Transverse colon (tissue), 4 donors: ENCODE measurements at regions not wholly inside any gene's neighbourhood (a gene's known extent, or its start where the extent isn't known, plus 50 kb on each side); places are given as distances from the start of the nearest gene placed in this dataset.

Experiments used
- DNase-seq: peaks from one replicate; pipeline ENCODE4 v3.0.0-alpha.2; 2019
- H3K27ac ChIP-seq, 4 donors: fragments of 200-600 bp; sonication (generic); 2 replicates each; pipeline ENCODE4 v1.5.1; 2016 to 2018; ENCODE audit warnings: inconsistent platforms in 4 of 4
- H3K27me3 ChIP-seq: fragments of 200-600 bp; sonication (generic); 2 replicates; pipeline ENCODE4 v1.5.1; 2017; ENCODE audit warnings: inconsistent platforms
- H3K36me3 ChIP-seq, 4 donors: fragments of 200-600 bp; sonication (generic); 2 replicates each; pipeline ENCODE4 v1.5.1; 2017 to 2019; ENCODE audit warnings: inconsistent platforms in 4 of 4
- H3K4me1 ChIP-seq, 4 donors: fragments of 200-600 bp; sonication (generic); 2 replicates each; pipeline ENCODE4 v1.5.1; 2017 to 2020; ENCODE audit warnings: inconsistent platforms in 4 of 4
- H3K4me3 ChIP-seq, 4 donors: fragments of 200-600 bp; sonication (generic); 1 replicate in 1 of 4; 2 replicates in 3 of 4; pipeline versions ENCODE4 v1.5.1 to v1.6.1; 2017 to 2019; ENCODE audit warnings: inconsistent platforms in 4 of 4
- H3K9me3 ChIP-seq, 2 donors: fragments of 200-600 bp; sonication (generic); 2 replicates each; pipeline ENCODE4 v1.5.1; 2017 to 2019; ENCODE audit warnings: inconsistent platforms in 2 of 2
- CTCF ChIP-seq, 5 experiments: fragments of 200-600 bp in 3 of 5; fragments of 450-650 bp in 2 of 5; sonication (generic) in 3 of 5; IDR thresholded peaks; 1 replicate in 2 of 5; 2 replicates in 3 of 5; pipeline ENCODE4 v1.5.1; 2016 to 2017; ENCODE audit warnings: antibody characterized with exemption in 5 of 5, inconsistent platforms in 3 of 5, mild to moderate bottlenecking in 2 of 5, moderate library complexity in 1 of 5
- EP300 ChIP-seq: sonication (generic); formaldehyde crosslinking; IDR thresholded peaks from one replicate; pipeline ENCODE4 v1.6.1; 2017; ENCODE audit warnings: antibody characterized with exemption, low read depth
- POLR2A ChIP-seq: fragments of 450-650 bp; IDR thresholded peaks from one replicate; pipeline ENCODE4 v1.6.1; 2016; ENCODE audit warnings: antibody characterized with exemption, mild to moderate bottlenecking, moderate library complexity
- POLR2AphosphoS5 ChIP-seq, 3 donors: sonication (generic); formaldehyde crosslinking; IDR thresholded peaks; one replicate each; pipeline ENCODE4 v1.6.1; 2016; ENCODE audit warnings: antibody characterized with exemption in 3 of 3
- WGBS, 2 donors: methylation state at CpG; one replicate each; pipeline ENCODE4 v1.1.5; 2018; ENCODE audit warnings: low coverage in 1 of 2; 5-methylcytosine and 5-hydroxymethylcytosine counted together
- in situ Hi-C, 4 donors: fragments of 200-750 bp; cut with MboI; loops; one replicate each; pipeline versions ENCODE4 v1.15.0 to v1.15.1; 2017; ENCODE audit warnings: low sequenced_read_pairs in 3 of 4, low pct_ligation_motif_present in 1 of 4, low pct_unique_long_range_greater_than_20kb in 1 of 4
- intact Hi-C: fragments of 100-400 bp; cut with DNase I; formaldehyde crosslinking; loops from one replicate; pipeline ENCODE4 v1.15.1; 2023; ENCODE audit warnings: low total_unique reads

- no peak for DNase-seq
- TF ChIP-seq EP300: no peak
- no peak for TF ChIP-seq CTCF (IDR thresholded peaks at IDR 0.05)
- no peak for TF ChIP-seq POLR2A
- no peak for TF ChIP-seq POLR2AphosphoS5 (IDR thresholded peaks at IDR 0.05)
- Histone ChIP-seq H3K9me3 (no peaks in the 10 kb centered on the region), H3K4me3 (no peak overlapping the region), H3K27ac (no peak overlapping the region), H3K4me1 (no peaks in the 10 kb centered on the region), H3K36me3 (no peaks in the 10 kb centered on the region), H3K27me3 (no peaks in the 10 kb centered on the region)
- in situ Hi-C loops (no loop called here), intact Hi-C loops (no loop called here)
- 71 to 74% methylated on average over 7 to 21 of the region's 21 CpGs for WGBS, 2 donors
Measured at GRCh38 chr22:49017482-49018329, 810.0 kb downstream of the BRD1 start.

- intact Hi-C loops: no loop called here
- H3K27ac ChIP-seq: no peak overlapping the region
Measured at GRCh38 chr22:49016909-49017481, 810.7 kb downstream of the BRD1 start.

GRCh38 chr22:49015993-49016908, 811.4 kb downstream of the BRD1 start:
- Histone ChIP-seq H3K36me3 (no peaks in the 10 kb centered on the region), H3K27me3 (no peaks in the 10 kb centered on the region), H3K4me1 (no peaks in the 10 kb centered on the region), H3K27ac (no peak overlapping the region), H3K9me3 (no peaks in the 10 kb centered on the region), H3K4me3 (no peak overlapping the region)
- intact Hi-C loops: no loop called here
- TF ChIP-seq POLR2AphosphoS5 (IDR thresholded peaks at IDR 0.05): no peak
- DNase-seq: no peak
- in situ Hi-C loops: no loop called here
- WGBS, 2 donors: 57 to 78% methylated on average over 7 to 26 of the region's 26 CpGs

More at GRCh38 chr22:49016909-49017481, 810.7 kb downstream of the BRD1 start:
- Histone ChIP-seq H3K4me3 (no peak overlapping the region), H3K4me1 (no peaks in the 10 kb centered on the region), H3K27me3 (no peaks in the 10 kb centered on the region), H3K9me3 (no peaks in the 10 kb centered on the region), H3K36me3 (no peaks in the 10 kb centered on the region)
- WGBS, 2 donors: 40 to 74% methylated on average over 1 to 16 of the region's 16 CpGs
- DNase-seq: no peak
- TF ChIP-seq EP300 (no peak), CTCF (IDR thresholded peaks at IDR 0.05) (no peak), POLR2AphosphoS5 (IDR thresholded peaks at IDR 0.05) (no peak), POLR2A (no peak)
- in situ Hi-C loops: no loop called here

- DNase-seq: no peak
- intact Hi-C loops: no loop called here
- no peak overlapping the region for H3K27ac ChIP-seq
- no peaks in the 10 kb centered on the region for H3K36me3 ChIP-seq
- no peak overlapping the region for H3K4me3 ChIP-seq
- no peak for TF ChIP-seq POLR2AphosphoS5 (IDR thresholded peaks at IDR 0.05)
- no peak for TF ChIP-seq CTCF (IDR thresholded peaks at IDR 0.05)
- no peak for TF ChIP-seq EP300
- no peak for TF ChIP-seq POLR2A
- no peaks in the 10 kb centered on the region for H3K27me3 ChIP-seq
- in situ Hi-C loops: no loop called here
- 79% methylated on average over 13 of the region's 13 CpGs; no CpG with 5 or more reads in 1 of the 2 donors for WGBS, 2 donors
- no peaks in the 10 kb centered on the region for H3K4me1 ChIP-seq
- H3K9me3 ChIP-seq: no peaks in the 10 kb centered on the region
Measured at GRCh38 chr22:49015459-49015858, 812.2 kb downstream of the BRD1 start.
